ENCODE measurements at regions not wholly inside any gene's neighbourhood (a gene's known extent, or its start where the extent isn't known, plus 50 kb on each side); places are given as distances from the start of the nearest gene placed in this dataset.

DNA sequence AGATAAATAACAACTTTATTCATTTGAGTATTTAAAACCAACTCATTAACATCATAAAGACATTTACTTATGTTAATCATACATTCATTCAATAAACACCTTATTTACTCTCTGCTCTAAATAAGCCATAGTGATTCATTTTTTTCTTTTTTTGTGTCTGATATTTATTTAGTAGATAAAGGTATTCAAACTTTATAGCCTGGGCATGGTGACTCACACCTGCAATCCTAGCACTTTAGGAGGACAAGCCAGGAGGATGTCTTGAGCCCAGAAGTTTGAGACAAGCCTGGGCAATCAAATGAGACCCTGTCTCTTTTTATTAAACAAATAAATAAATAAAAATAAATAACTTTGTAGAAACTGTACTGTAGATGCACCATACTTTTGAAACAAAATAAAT lies 771.3 kb upstream of the PCDH7 start:
- Histone ChIP-seq H3K18ac (ENCODE audit: extremely low read depth, low read length) (no peak overlapping the region), H4K91ac (replicated peaks; ENCODE audit: insufficient read length, low read length) (no peak overlapping the region), H2BK20ac (ENCODE audit: low read length) (no peak overlapping the region), H3K23ac (ENCODE audit: insufficient read length) (no peak overlapping the region), H3K56ac (replicated peaks; ENCODE audit: insufficient read length, low read depth, low read length) (no peak overlapping the region), H3K79me1 (ENCODE audit: low read depth, low read length) (no peaks in the 10 kb centered on the region), H3K4me2 (ENCODE audit: insufficient read depth in 1 of 2, low read depth in 2 of 2, low read length in 2 of 2) (no peak overlapping the region), H2BK5ac (ENCODE audit: low read depth, low read length) (no peak overlapping the region), H2AK5ac (ENCODE audit: low read depth, low read length) (no peak overlapping the region), H4K5ac (ENCODE audit: insufficient read length, low read depth, low read length) (no peak overlapping the region), H3K36me3 (ENCODE audit: control insufficient read depth in 2 of 4, insufficient read depth in 4 of 4, low read length in 3 of 4) (no peaks in the 10 kb centered on the region), H3K9me3 (ENCODE audit: insufficient read depth in 2 of 2, low read depth in 1 of 2, low read length in 1 of 2) (no peaks in the 10 kb centered on the region), H2BK15ac (ENCODE audit: low read length) (no peak overlapping the region), H2AFZ (ENCODE audit: low read length) (no peak overlapping the region), H3K27me3 (replicated peaks in 1 of 4; ENCODE audit: control insufficient read depth in 3 of 4, extremely low read depth in 1 of 4, insufficient read depth in 3 of 4, low read length in 3 of 4) (no peaks in the 10 kb centered on the region), H3K27ac (ENCODE audit: low read depth, low read length) (no peak overlapping the region), H3K4me3 (ENCODE audit: extremely low read depth in 1 of 4, insufficient read depth in 2 of 4, low read depth in 3 of 4, low read length in 4 of 4) (no peak overlapping the region), H4K20me1 (replicated peaks in 1 of 2; ENCODE audit: control insufficient read depth in 1 of 2, insufficient read depth in 2 of 2, low read length in 2 of 2) (no peaks in the 10 kb centered on the region), H2BK12ac (ENCODE audit: low read depth, low read length) (no peak overlapping the region), H3K14ac (ENCODE audit: insufficient read length) (no peak overlapping the region), H3K79me2 (ENCODE audit: control insufficient read depth in 1 of 2, insufficient read depth in 2 of 2, low read length in 2 of 2) (no peaks in the 10 kb centered on the region), H3K4me1 (replicated peaks in 1 of 4; ENCODE audit: control insufficient read depth in 3 of 4, insufficient read depth in 4 of 4, low read length in 3 of 4) (no peaks in the 10 kb centered on the region), H3K9ac (replicated peaks in 1 of 4; ENCODE audit: extremely low read depth in 1 of 4, low read depth in 3 of 4, low read length in 3 of 4) (no peak overlapping the region), H3K4ac (replicated peaks; ENCODE audit: insufficient read length, low read depth, low read length) (no peak overlapping the region), H3K23me2 (ENCODE audit: low read depth, low read length) (no peaks in the 10 kb centered on the region), H4K8ac (ENCODE audit: extremely low read depth, insufficient read depth, low read length) (no peak overlapping the region), H2BK120ac (replicated peaks; ENCODE audit: low read depth, low read length) (no peak overlapping the region)
- FAIRE-seq (no peak), DNase-seq (ENCODE audit: low read depth in 1 of 2, low spot score in 2 of 2) (no peak)
- CTCF ChIA-PET (ENCODE audit: partially characterized antibody): no interaction called here
- POLR2A ChIA-PET (ENCODE audit: partially characterized antibody): no interaction called here
- TF ChIP-seq SUZ12 (IDR thresholded peaks at IDR 0.05; ENCODE audit: low read length) (no peak), KDM1A (IDR thresholded peaks at IDR 0.05; ENCODE audit: borderline replicate concordance, low read length) (no peak), BCL11A (IDR thresholded peaks at IDR 0.05; ENCODE audit: low read depth in 2 of 2, low read length in 2 of 2) (no peak)
